ENCODE measurements at regions not wholly inside any gene's neighbourhood (a gene's known extent, or its start where the extent isn't known, plus 50 kb on each side); places are given as distances from the start of the nearest gene placed in this dataset.

DNA sequence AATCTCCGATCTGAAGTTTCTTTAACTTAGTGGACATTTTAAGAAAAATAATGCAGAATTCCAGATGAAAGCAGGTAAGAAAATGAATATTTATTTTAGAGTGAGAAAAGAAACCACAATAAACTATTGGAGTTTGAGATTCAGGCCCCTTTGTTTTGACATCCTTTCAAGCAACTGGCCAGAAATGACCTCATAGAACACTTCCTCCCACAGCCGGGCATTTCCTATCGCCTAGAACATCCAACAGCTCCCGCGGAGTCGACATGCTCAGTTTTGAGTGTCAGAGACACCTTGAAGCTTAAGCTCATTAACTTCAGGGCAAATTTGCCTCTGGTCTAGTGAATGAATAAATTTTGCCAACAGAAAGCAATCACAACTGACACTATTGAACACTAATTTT, 369.2 kb downstream of the TLE4 start:
- TF ChIP-seq, protein P1, sequence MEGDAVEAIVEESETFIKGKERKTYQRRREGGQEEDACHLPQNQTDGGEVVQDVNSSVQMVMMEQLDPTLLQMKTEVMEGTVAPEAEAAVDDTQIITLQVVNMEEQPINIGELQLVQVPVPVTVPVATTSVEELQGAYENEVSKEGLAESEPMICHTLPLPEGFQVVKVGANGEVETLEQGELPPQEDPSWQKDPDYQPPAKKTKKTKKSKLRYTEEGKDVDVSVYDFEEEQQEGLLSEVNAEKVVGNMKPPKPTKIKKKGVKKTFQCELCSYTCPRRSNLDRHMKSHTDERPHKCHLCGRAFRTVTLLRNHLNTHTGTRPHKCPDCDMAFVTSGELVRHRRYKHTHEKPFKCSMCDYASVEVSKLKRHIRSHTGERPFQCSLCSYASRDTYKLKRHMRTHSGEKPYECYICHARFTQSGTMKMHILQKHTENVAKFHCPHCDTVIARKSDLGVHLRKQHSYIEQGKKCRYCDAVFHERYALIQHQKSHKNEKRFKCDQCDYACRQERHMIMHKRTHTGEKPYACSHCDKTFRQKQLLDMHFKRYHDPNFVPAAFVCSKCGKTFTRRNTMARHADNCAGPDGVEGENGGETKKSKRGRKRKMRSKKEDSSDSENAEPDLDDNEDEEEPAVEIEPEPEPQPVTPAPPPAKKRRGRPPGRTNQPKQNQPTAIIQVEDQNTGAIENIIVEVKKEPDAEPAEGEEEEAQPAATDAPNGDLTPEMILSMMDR (IDR thresholded peaks at IDR 0.05), result no peak
- TF ChIP-seq EZH2 (IDR thresholded peaks at IDR 0.05) (no peak), EZH2phosphoT487 (IDR thresholded peaks at IDR 0.05) (no peak)

All from neural progenitor cell (in vitro differentiated cells).